ENCODE measurements at regions not wholly inside any gene's neighbourhood (a gene's known extent, or its start where the extent isn't known, plus 50 kb on each side); places are given as distances from the start of the nearest gene placed in this dataset.
A peak's percentile ranks its signal among the peaks of the same experiment; 100 is the strongest.

DNA sequence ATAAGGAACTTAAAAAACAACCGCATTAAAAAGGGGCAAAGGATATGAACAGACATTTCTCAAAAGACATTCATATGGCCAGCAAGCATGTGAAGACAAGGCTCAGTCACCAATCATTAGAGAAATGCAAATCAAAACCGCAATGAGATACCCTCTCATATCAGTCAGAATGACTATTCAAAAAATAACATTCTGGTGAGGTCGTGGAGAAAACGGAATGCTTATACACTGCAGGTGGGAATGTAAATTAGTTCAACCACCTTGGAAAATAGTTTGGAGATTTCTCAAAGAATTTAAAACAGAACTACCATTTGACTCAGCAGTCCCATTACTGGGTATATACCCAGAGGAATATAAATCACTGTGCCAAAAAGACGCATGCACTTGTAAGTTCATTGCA lies 496.6 kb upstream of the SGO1 start:
- POLR2A ChIA-PET (ENCODE audit: partially characterized antibody) = no interaction called here
- H2BK120ac ChIP-seq (replicated peaks; ENCODE audit: low read depth, low read length) = no peak overlapping the region
- H3K23ac ChIP-seq (ENCODE audit: insufficient read length) = no peak overlapping the region
- H3K9ac ChIP-seq (replicated peaks in 1 of 4; ENCODE audit: extremely low read depth in 1 of 4, low read depth in 3 of 4, low read length in 3 of 4) = no peak overlapping the region
- H3K14ac ChIP-seq (ENCODE audit: insufficient read length) = no peak overlapping the region
- H3K27ac ChIP-seq (ENCODE audit: low read depth, low read length) = no peak overlapping the region
- H2AFZ ChIP-seq (ENCODE audit: low read length) = no peak overlapping the region
- no peak overlapping the region for H4K8ac ChIP-seq (ENCODE audit: extremely low read depth, insufficient read depth, low read length)
- peaks cover 0 to 5% (median 0%) of the 10 kb centered on the region in 4 experiments; a peak in 1 of 7 replicates for H3K4me1 ChIP-seq (replicated peaks in 1 of 4; ENCODE audit: control insufficient read depth in 3 of 4, insufficient read depth in 4 of 4, low read length in 3 of 4)
- no peak overlapping the region for H2BK5ac ChIP-seq (ENCODE audit: low read depth, low read length)
- H3K9me3 ChIP-seq (ENCODE audit: insufficient read depth in 2 of 2, low read depth in 1 of 2, low read length in 1 of 2) = no peaks in the 10 kb centered on the region
- no peak overlapping the region for H4K91ac ChIP-seq (replicated peaks; ENCODE audit: insufficient read length, low read length)
- H2AK5ac ChIP-seq (ENCODE audit: low read depth, low read length) = no peak overlapping the region
- CTCF ChIA-PET (ENCODE audit: partially characterized antibody) = no interaction called here
- no peaks in the 10 kb centered on the region for H3K79me1 ChIP-seq (ENCODE audit: low read depth, low read length)
- no peaks in the 10 kb centered on the region for H3K23me2 ChIP-seq (ENCODE audit: low read depth, low read length)
- no peak overlapping the region for H4K5ac ChIP-seq (ENCODE audit: insufficient read length, low read depth, low read length)
- H4K20me1 ChIP-seq (replicated peaks in 1 of 2; ENCODE audit: control insufficient read depth in 1 of 2, insufficient read depth in 2 of 2, low read length in 2 of 2) = no peaks in the 10 kb centered on the region
- H2BK15ac ChIP-seq (ENCODE audit: low read length) = no peak overlapping the region
- H2BK20ac ChIP-seq (ENCODE audit: low read length) = no peak overlapping the region
- H3K4ac ChIP-seq (replicated peaks; ENCODE audit: insufficient read length, low read depth, low read length) = no peak overlapping the region
- no peak overlapping the region for H3K4me3 ChIP-seq (ENCODE audit: extremely low read depth in 1 of 4, insufficient read depth in 2 of 4, low read depth in 3 of 4, low read length in 4 of 4)
- no peaks in the 10 kb centered on the region for H3K27me3 ChIP-seq (replicated peaks in 1 of 4; ENCODE audit: control insufficient read depth in 3 of 4, extremely low read depth in 1 of 4, insufficient read depth in 3 of 4, low read length in 3 of 4)
- DNase-seq (ENCODE audit: low read depth in 1 of 2, low spot score in 2 of 2) (no peak), FAIRE-seq (no peak)
- H3K18ac ChIP-seq (ENCODE audit: extremely low read depth, low read length) = no peak overlapping the region
- 64% methylated on average over 5 of the region's 5 CpGs; no CpG with 5 or more reads in 1 of the 2 experiments for WGBS, 2 experiments (ENCODE audit: extremely low coverage in 1 of 2, insufficient coverage in 1 of 2, insufficient read length in 1 of 2, insufficient replicate concordance in 2 of 2, low coverage in 1 of 2, low lambda C conversion rate in 2 of 2, missing lambda C conversion rate in 1 of 2)
- TF ChIP-seq TCF12 (IDR thresholded peaks at IDR 0.05; ENCODE audit: low read depth, low read length) = no peak
- peak; percentile 20; the same call in 1 of the 2 replicates for TF ChIP-seq JUN (IDR thresholded peaks at IDR 0.05; ENCODE audit: low read depth, low read length)
- no peak overlapping the region for H3K56ac ChIP-seq (replicated peaks; ENCODE audit: insufficient read length, low read depth, low read length)
- H3K79me2 ChIP-seq (ENCODE audit: control insufficient read depth in 1 of 2, insufficient read depth in 2 of 2, low read length in 2 of 2) = no peaks in the 10 kb centered on the region
- no peaks in the 10 kb centered on the region for H3K36me3 ChIP-seq (ENCODE audit: control insufficient read depth in 2 of 4, insufficient read depth in 4 of 4, low read length in 3 of 4)
- H3K4me2 ChIP-seq (ENCODE audit: insufficient read depth in 1 of 2, low read depth in 2 of 2, low read length in 2 of 2) = no peak overlapping the region
- no peak overlapping the region for H2BK12ac ChIP-seq (ENCODE audit: low read depth, low read length)
